ENCODE measurements at regions not wholly inside any gene's neighbourhood (a gene's known extent, or its start where the extent isn't known, plus 50 kb on each side); places are given as distances from the start of the nearest gene placed in this dataset.
"Not testable (repeated sequence)": the region's sequence is repeated elsewhere in the genome, so short reads cannot be mapped to it uniquely, and the experiment has no call there.

- in situ Hi-C loops (cut with HindIII; ENCODE audit: low sequenced_read_pairs): no loop called here
Measured at GRCh38 chr10:124180044-124180745, 86.8 kb upstream of the CHST15 start.

GRCh38 chr10:124179308-124180043, 86.1 kb upstream of the CHST15 start:
- no peak for DNase-seq (ENCODE audit: low spot score)
- in situ Hi-C loops (cut with HindIII; ENCODE audit: low sequenced_read_pairs): no loop called here

More at GRCh38 chr10:124180044-124180745, 86.8 kb upstream of the CHST15 start:
- no peak for DNase-seq (ENCODE audit: low spot score)

- in situ Hi-C loops (cut with HindIII; ENCODE audit: low sequenced_read_pairs): no loop called here
- no peak for DNase-seq (ENCODE audit: low spot score)
Measured at GRCh38 chr10:124177180-124177518, 83.8 kb upstream of the CHST15 start.

- DNase-seq (ENCODE audit: low spot score): no peak
Measured at GRCh38 chr10:124176349-124177179, 83.2 kb upstream of the CHST15 start.

GRCh38 chr10:124175701-124176348, 82.4 kb upstream of the CHST15 start:
- in situ Hi-C loops (cut with HindIII; ENCODE audit: low sequenced_read_pairs): no loop called here
- no peak for DNase-seq (ENCODE audit: low spot score)

More at GRCh38 chr10:124176349-124177179, 83.2 kb upstream of the CHST15 start:
- in situ Hi-C loops (cut with HindIII; ENCODE audit: low sequenced_read_pairs): no loop called here

- in situ Hi-C loops (cut with HindIII; ENCODE audit: low sequenced_read_pairs): no loop called here
- DNase-seq (ENCODE audit: low spot score): no peak
Measured at GRCh38 chr10:124174673-124175645, 81.6 kb upstream of the CHST15 start.

GRCh38 chr10:124174071-124174566, 80.7 kb upstream of the CHST15 start:
- no peak for DNase-seq (ENCODE audit: low spot score)
- in situ Hi-C loops (cut with HindIII; ENCODE audit: low sequenced_read_pairs): no loop called here

- DNase-seq (ENCODE audit: low spot score): no peak
- in situ Hi-C loops (cut with HindIII; ENCODE audit: low sequenced_read_pairs): no loop called here
Measured at GRCh38 chr10:124173298-124173900, 80.0 kb upstream of the CHST15 start.

- DNase-seq (ENCODE audit: low spot score): no peak
- in situ Hi-C loops (cut with HindIII; ENCODE audit: low sequenced_read_pairs): no loop called here
Measured at GRCh38 chr10:124172181-124172916, 79.0 kb upstream of the CHST15 start.

- in situ Hi-C loops (cut with HindIII; ENCODE audit: low sequenced_read_pairs): no loop called here
- DNase-seq (ENCODE audit: low spot score): no peak
Measured at GRCh38 chr10:124171561-124171960, 78.2 kb upstream of the CHST15 start.

- DNase-seq (ENCODE audit: low spot score): no peak
- in situ Hi-C loops (cut with HindIII; ENCODE audit: low sequenced_read_pairs): no loop called here
Measured at GRCh38 chr10:124170631-124171030, 77.2 kb upstream of the CHST15 start.

- DNase-seq (ENCODE audit: low spot score): no peak
Measured at GRCh38 chr10:124168991-124169802, 75.8 kb upstream of the CHST15 start.

GRCh38 chr10:124168581-124168980, 75.2 kb upstream of the CHST15 start:
- in situ Hi-C loops (cut with HindIII; ENCODE audit: low sequenced_read_pairs): no loop called here
- no peak for DNase-seq (ENCODE audit: low spot score)

More at GRCh38 chr10:124168991-124169802, 75.8 kb upstream of the CHST15 start:
- in situ Hi-C loops (cut with HindIII; ENCODE audit: low sequenced_read_pairs): no loop called here

GRCh38 chr10:124167925-124168324, 74.5 kb upstream of the CHST15 start:
- in situ Hi-C loops (cut with HindIII; ENCODE audit: low sequenced_read_pairs); DNase-seq (ENCODE audit: low spot score): not testable (repeated sequence)

GRCh38 chr10:124166431-124167125, 73.2 kb upstream of the CHST15 start:
- in situ Hi-C loops (cut with HindIII; ENCODE audit: low sequenced_read_pairs): no loop called here

GRCh38 chr10:124165827-124166226, 72.4 kb upstream of the CHST15 start:
- in situ Hi-C loops (cut with HindIII; ENCODE audit: low sequenced_read_pairs): no loop called here
- DNase-seq (ENCODE audit: low spot score): no peak

More at GRCh38 chr10:124166431-124167125, 73.2 kb upstream of the CHST15 start:
- DNase-seq (ENCODE audit: low spot score): no peak

Measured in G401 (cell line).